GM10266 (cell line): ENCODE measurements at regions not wholly inside any gene's neighbourhood (a gene's known extent, or its start where the extent isn't known, plus 50 kb on each side); places are given as distances from the start of the nearest gene placed in this dataset.

Source experiments
- DNase-seq: peaks from one replicate; pipeline ENCODE4 v3.0.0; 2012; ENCODE audit errors: extremely low spot score
- TF ChIP-seq, protein P1 (sequence below): IDR thresholded peaks from 2 replicates; pipeline ENCODE4 v1.5.1; 2012; ENCODE audit warnings: mild to moderate bottlenecking, low read depth; ENCODE audit not compliant: control insufficient read depth, insufficient read depth; ENCODE audit errors: missing control alignments

DNA sequence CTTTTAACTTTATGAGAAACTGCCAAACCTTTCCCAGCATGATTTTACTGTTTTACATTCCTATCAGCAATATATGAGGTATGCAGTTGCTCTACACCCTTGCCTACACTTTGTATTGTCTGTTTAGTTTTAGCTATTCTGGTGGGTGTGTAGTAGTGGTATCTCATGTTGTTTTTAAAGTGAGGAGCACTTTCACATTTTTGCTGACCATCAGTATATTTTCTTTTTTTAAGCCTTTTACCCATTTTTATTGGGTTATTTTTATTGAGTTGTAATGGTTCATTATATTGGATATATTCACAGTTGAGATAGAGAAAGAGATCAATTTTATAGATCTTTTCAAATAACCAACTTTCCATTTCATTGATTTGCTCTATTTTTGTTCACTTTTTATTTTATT lies 102.4 kb downstream of the BARX1 start:
- TF ChIP-seq, protein P1, sequence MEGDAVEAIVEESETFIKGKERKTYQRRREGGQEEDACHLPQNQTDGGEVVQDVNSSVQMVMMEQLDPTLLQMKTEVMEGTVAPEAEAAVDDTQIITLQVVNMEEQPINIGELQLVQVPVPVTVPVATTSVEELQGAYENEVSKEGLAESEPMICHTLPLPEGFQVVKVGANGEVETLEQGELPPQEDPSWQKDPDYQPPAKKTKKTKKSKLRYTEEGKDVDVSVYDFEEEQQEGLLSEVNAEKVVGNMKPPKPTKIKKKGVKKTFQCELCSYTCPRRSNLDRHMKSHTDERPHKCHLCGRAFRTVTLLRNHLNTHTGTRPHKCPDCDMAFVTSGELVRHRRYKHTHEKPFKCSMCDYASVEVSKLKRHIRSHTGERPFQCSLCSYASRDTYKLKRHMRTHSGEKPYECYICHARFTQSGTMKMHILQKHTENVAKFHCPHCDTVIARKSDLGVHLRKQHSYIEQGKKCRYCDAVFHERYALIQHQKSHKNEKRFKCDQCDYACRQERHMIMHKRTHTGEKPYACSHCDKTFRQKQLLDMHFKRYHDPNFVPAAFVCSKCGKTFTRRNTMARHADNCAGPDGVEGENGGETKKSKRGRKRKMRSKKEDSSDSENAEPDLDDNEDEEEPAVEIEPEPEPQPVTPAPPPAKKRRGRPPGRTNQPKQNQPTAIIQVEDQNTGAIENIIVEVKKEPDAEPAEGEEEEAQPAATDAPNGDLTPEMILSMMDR = no peak
- no peak for DNase-seq

GRCh38 chr9:93846349-93846748 lies 108.8 kb downstream of the BARX1 start:
- no peak for DNase-seq
- TF ChIP-seq, protein P1 = no peak

DNA sequence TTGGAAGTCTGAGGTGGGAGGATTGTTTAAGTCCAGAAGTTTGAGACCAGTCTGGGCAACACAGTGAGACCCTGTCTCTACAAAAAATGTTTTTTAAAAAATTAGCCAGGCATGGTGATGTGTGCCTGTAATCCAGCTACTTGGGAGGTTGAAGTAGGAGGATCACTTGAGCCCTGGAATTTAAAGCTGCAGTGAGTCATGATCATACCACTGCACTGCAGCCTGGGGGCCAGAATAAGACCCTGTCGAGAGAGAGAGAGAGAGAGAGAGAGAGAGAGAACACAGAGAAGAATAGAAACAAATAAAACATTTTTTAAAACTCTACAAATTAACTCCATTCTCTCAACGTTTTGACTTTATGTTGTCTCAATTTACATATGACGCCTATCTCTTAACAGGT lies 111.8 kb downstream of the BARX1 start:
- TF ChIP-seq, protein P1 = no peak
- DNase-seq = no peak

GRCh38 chr9:93830606-93831005 lies 124.5 kb downstream of the BARX1 start:
- no peak for DNase-seq
- TF ChIP-seq, protein P1 = no peak

- DNase-seq = no peak
Observed at GRCh38 chr9:93830012-93830596, 125.1 kb downstream of the BARX1 start.

DNA sequence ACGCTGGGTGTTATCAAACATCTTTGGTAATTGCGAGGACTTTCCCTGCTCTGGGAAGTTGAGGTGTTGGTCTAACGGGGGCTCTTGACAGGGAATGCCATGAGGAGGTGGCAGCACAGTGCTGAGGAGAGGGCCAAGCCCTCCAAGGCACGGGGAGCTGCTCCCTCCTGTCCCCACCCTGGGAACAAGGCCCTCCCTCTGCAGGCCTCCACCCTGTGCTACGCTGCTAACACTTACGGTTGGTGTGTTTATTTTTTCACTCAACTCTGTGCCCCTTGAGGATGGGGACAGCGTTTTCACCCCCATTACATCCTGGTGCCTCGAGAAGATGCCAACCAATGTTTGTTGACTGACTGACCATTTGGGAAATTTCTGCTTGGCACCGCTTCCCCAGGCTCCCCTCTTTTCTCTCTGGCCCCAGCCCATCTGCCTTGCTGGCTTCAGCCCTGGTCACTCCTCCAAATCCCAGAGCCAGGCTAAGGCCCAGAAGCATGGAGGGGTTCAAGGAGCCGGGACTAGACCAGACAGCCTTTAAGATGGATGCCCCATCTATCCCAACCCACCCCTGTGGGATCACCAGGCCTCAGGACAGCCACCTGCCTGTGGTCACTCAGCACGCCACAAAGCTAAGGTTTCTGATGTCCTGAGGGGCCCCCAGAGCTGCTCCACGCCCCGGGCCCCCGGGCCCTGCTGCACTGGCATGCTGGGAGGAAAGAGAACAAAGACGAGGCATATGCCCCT lies 125.7 kb downstream of the BARX1 start:
- TF ChIP-seq, protein P1 = no peak
- peak; percentile 4 for DNase-seq

More at GRCh38 chr9:93830012-93830596, 125.1 kb downstream of the BARX1 start:
- TF ChIP-seq, protein P1 = no peak
